ENCODE measurements at regions not wholly inside any gene's neighbourhood (a gene's known extent, or its start where the extent isn't known, plus 50 kb on each side); places are given as distances from the start of the nearest gene placed in this dataset.

DNA sequence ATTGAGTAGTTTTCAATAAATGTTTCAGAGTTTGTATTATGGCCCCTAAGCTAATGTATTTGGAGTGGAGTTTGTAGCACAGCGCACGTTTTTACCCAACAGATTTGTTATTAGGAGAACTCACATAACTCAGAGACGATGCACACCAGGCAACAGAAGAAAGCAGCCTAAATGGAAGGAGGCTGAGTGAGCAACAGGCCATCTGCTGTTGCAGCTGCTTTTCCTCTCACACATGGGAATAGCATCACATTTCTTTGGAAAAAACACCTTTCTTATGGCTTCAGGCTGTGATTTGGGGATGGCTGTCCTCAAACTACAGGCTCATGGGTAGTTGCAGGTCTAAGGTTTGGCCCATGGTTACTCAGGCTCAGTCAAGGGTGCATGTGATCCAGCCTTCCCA, 469.3 kb upstream of the MCTP2 start:
- Histone ChIP-seq H3K27me3 (ENCODE audit: insufficient read depth) (no peaks in the 10 kb centered on the region), H4K20me1 (ENCODE audit: insufficient read depth) (no peaks in the 10 kb centered on the region), H3K4me1 (ENCODE audit: control insufficient read depth in 1 of 2, insufficient read depth in 2 of 2, low read depth in 1 of 2, low read length in 1 of 2) (no peaks in the 10 kb centered on the region), H3K4me3 (ENCODE audit: low read depth in 2 of 2, low read length in 1 of 2) (no peak overlapping the region), H3K9me3 (no peaks in the 10 kb centered on the region), H3K9ac (no peak overlapping the region), H3F3A (replicated peaks; ENCODE audit: insufficient read depth) (no peaks in the 10 kb centered on the region), H2AFZ (ENCODE audit: low read depth) (no peak overlapping the region), H3K27ac (ENCODE audit: low read depth in 2 of 2, low read length in 1 of 2) (no peak overlapping the region), H3K9me2 (no peaks in the 10 kb centered on the region), H3K36me3 (replicated peaks in 1 of 2; ENCODE audit: control insufficient read depth in 1 of 2, insufficient read depth in 2 of 2, low read length in 1 of 2) (no peaks in the 10 kb centered on the region), H3K4me2 (no peak overlapping the region), H3K79me2 (ENCODE audit: insufficient read depth) (no peaks in the 10 kb centered on the region)
- TF ChIP-seq, protein P1, sequence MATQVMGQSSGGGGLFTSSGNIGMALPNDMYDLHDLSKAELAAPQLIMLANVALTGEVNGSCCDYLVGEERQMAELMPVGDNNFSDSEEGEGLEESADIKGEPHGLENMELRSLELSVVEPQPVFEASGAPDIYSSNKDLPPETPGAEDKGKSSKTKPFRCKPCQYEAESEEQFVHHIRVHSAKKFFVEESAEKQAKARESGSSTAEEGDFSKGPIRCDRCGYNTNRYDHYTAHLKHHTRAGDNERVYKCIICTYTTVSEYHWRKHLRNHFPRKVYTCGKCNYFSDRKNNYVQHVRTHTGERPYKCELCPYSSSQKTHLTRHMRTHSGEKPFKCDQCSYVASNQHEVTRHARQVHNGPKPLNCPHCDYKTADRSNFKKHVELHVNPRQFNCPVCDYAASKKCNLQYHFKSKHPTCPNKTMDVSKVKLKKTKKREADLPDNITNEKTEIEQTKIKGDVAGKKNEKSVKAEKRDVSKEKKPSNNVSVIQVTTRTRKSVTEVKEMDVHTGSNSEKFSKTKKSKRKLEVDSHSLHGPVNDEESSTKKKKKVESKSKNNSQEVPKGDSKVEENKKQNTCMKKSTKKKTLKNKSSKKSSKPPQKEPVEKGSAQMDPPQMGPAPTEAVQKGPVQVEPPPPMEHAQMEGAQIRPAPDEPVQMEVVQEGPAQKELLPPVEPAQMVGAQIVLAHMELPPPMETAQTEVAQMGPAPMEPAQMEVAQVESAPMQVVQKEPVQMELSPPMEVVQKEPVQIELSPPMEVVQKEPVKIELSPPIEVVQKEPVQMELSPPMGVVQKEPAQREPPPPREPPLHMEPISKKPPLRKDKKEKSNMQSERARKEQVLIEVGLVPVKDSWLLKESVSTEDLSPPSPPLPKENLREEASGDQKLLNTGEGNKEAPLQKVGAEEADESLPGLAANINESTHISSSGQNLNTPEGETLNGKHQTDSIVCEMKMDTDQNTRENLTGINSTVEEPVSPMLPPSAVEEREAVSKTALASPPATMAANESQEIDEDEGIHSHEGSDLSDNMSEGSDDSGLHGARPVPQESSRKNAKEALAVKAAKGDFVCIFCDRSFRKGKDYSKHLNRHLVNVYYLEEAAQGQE (IDR thresholded peaks at IDR 0.05; ENCODE audit: low read depth, low read length): no peak
- TF ChIP-seq SIN3A (IDR thresholded peaks at IDR 0.05; ENCODE audit: borderline replicate concordance, low read depth, low read length) (no peak), JUND (IDR thresholded peaks at IDR 0.05) (no peak), RCOR1 (IDR thresholded peaks at IDR 0.05; ENCODE audit: low read length) (no peak), RAD21 (IDR thresholded peaks at IDR 0.05; ENCODE audit: low read length) (no peak), EP300 (IDR thresholded peaks at IDR 0.05; ENCODE audit: borderline replicate concordance in 1 of 2, low read depth in 1 of 2, low read length in 1 of 2) (no peak), TCF12 (IDR thresholded peaks at IDR 0.05) (no peak), TEAD4 (IDR thresholded peaks at IDR 0.05; ENCODE audit: borderline replicate concordance, insufficient read depth) (no peak), POLR2AphosphoS5 (IDR thresholded peaks at IDR 0.05; ENCODE audit: low read depth, low read length) (no peak), RFX5 (IDR thresholded peaks at IDR 0.05; ENCODE audit: low read length) (no peak), SMC3 (IDR thresholded peaks at IDR 0.05; ENCODE audit: low read depth, low read length) (no peak), FOXJ3 (CRISPR knock-in tag; IDR thresholded peaks at IDR 0.05) (no peak), GATA2 (CRISPR knock-in tag; IDR thresholded peaks at IDR 0.05) (no peak)
- TF ChIP-seq, protein P2, sequence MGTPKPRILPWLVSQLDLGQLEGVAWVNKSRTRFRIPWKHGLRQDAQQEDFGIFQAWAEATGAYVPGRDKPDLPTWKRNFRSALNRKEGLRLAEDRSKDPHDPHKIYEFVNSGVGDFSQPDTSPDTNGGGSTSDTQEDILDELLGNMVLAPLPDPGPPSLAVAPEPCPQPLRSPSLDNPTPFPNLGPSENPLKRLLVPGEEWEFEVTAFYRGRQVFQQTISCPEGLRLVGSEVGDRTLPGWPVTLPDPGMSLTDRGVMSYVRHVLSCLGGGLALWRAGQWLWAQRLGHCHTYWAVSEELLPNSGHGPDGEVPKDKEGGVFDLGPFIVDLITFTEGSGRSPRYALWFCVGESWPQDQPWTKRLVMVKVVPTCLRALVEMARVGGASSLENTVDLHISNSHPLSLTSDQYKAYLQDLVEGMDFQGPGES (IDR thresholded peaks at IDR 0.05; ENCODE audit: low read depth, low read length): no peak
- TF ChIP-seq, protein P3, sequence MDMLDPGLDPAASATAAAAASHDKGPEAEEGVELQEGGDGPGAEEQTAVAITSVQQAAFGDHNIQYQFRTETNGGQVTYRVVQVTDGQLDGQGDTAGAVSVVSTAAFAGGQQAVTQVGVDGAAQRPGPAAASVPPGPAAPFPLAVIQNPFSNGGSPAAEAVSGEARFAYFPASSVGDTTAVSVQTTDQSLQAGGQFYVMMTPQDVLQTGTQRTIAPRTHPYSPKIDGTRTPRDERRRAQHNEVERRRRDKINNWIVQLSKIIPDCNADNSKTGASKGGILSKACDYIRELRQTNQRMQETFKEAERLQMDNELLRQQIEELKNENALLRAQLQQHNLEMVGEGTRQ (IDR thresholded peaks at IDR 0.05; ENCODE audit: borderline replicate concordance, low read depth, low read length): no peak
- TF ChIP-seq, protein P4, sequence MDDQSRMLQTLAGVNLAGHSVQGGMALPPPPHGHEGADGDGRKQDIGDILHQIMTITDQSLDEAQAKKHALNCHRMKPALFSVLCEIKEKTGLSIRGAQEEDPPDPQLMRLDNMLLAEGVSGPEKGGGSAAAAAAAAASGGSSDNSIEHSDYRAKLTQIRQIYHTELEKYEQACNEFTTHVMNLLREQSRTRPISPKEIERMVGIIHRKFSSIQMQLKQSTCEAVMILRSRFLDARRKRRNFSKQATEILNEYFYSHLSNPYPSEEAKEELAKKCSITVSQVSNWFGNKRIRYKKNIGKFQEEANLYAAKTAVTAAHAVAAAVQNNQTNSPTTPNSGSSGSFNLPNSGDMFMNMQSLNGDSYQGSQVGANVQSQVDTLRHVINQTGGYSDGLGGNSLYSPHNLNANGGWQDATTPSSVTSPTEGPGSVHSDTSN (IDR thresholded peaks at IDR 0.05): no peak
- TF ChIP-seq, protein P5, sequence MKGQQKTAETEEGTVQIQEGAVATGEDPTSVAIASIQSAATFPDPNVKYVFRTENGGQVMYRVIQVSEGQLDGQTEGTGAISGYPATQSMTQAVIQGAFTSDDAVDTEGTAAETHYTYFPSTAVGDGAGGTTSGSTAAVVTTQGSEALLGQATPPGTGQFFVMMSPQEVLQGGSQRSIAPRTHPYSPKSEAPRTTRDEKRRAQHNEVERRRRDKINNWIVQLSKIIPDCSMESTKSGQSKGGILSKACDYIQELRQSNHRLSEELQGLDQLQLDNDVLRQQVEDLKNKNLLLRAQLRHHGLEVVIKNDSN (IDR thresholded peaks at IDR 0.05; ENCODE audit: borderline replicate concordance, low read depth): no peak
- TF ChIP-seq, protein P6, sequence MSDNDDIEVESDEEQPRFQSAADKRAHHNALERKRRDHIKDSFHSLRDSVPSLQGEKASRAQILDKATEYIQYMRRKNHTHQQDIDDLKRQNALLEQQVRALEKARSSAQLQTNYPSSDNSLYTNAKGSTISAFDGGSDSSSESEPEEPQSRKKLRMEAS (IDR thresholded peaks at IDR 0.05; ENCODE audit: low read depth): no peak
- 39% methylated on average over 3 of the region's 3 CpGs for WGBS (ENCODE audit: low lambda C conversion rate)
- no peak for DNase-seq
- ChIA-PET POLR2A (no interaction called here), CTCF (interaction anchor here (0.6 to 1.1 kb wide), 2 partner anchors 34 to 358 kb away, joined by 3 read pairs; no protein-coding TSS in a partner anchor)

All from SK-N-SH (cell line).